ENCODE measurements at regions not wholly inside any gene's neighbourhood (a gene's known extent, or its start where the extent isn't known, plus 50 kb on each side); places are given as distances from the start of the nearest gene placed in this dataset.
"Not testable (repeated sequence)": the region's sequence is repeated elsewhere in the genome, so short reads cannot be mapped to it uniquely, and the experiment has no call there.

DNA sequence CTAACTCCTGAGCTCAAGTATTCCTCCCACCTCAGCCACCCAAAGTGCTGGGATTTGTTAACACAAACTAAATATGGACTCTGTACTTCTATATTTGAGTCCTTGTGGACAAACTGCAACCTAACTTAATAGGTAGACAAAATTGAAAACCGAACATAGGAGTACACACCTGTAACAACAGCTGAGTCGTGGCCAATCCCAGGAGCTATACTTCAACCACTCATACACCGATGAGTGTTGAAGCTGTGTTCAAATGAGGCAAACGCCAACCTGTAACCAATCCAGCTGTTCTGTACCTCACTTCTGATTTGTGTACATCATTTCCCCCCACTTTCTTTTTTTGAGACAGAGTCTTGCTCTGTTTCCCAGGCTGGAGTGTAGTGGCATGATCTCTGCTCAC, 471.5 kb upstream of the C16orf82 start:
- no peak for DNase-seq (ENCODE audit: low read depth, low spot score)
- no peak for TF ChIP-seq CTCF (IDR thresholded peaks at IDR 0.05; ENCODE audit: low read depth, low read length)
- Histone ChIP-seq H3K27ac (ENCODE audit: low read depth, low read length) (no peak overlapping the region), H3K9me3 (ENCODE audit: control insufficient read depth, insufficient read depth, low read length) (peaks cover 8% of the 10 kb centered on the region), H3K27me3 (ENCODE audit: control insufficient read depth, insufficient read depth, low read length) (no peaks in the 10 kb centered on the region), H3K4me3 (ENCODE audit: low read depth, low read length) (no peak overlapping the region)
- ChIA-PET CTCF (no interaction called here), POLR2A (no interaction called here)

DNA sequence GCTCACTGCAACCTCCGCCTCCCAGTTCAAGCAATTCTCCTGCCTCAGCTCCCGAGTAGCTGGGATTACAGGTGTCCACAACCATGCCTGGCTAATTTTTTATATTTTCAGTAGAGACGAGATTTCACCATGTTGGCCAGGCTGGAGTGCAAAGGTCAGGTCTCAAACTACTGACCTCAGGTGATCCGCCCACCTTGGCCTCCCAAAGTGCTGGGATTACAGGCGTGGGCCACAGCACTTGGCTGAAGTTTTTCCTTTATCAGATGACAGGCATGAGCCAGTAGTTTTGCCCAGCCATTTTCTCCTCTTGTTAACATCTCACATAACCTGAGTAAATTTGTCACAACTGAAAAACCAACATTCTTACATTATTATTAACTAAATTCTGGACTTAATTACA, 470.7 kb upstream of the C16orf82 start:
- peaks cover 12% of the 10 kb centered on the region for H3K9me3 ChIP-seq (ENCODE audit: control insufficient read depth, insufficient read depth, low read length)
- DNase-seq (ENCODE audit: low read depth, low spot score); H3K4me3 ChIP-seq (ENCODE audit: low read depth, low read length); POLR2A ChIA-PET; CTCF ChIA-PET; H3K27ac ChIP-seq (ENCODE audit: low read depth, low read length); H3K27me3 ChIP-seq (ENCODE audit: control insufficient read depth, insufficient read depth, low read length): not testable (repeated sequence)

DNA sequence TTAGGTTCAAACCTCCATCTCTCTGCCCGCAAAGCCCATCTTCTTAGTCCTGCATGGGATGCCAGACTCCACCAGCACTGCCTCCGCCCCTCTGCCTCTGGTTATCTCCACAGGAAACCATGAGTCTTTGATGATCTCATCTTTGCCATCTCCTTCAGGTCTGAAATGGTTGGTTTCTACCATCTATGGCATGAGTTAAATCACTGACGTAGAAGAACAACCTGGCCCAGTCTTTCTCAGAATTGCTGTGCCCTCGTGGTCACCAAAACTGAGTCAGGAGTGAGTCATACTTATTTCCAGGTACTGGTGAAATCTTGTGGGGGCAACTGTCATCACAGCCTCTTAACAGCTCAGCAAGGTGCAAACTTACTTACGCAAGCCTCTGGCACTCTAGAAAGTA, 468.7 kb upstream of the C16orf82 start:
- ChIA-PET CTCF (no interaction called here), POLR2A (no interaction called here)
- H3K27ac ChIP-seq (ENCODE audit: low read depth, low read length), result no peak overlapping the region
- no peak overlapping the region for H3K4me3 ChIP-seq (ENCODE audit: low read depth, low read length)
- no peak for DNase-seq (ENCODE audit: low read depth, low spot score)
- TF ChIP-seq CTCF (IDR thresholded peaks at IDR 0.05; ENCODE audit: low read depth, low read length), result no peak
- H3K27me3 ChIP-seq (ENCODE audit: control insufficient read depth, insufficient read depth, low read length), result no peaks in the 10 kb centered on the region
- H3K9me3 ChIP-seq (ENCODE audit: control insufficient read depth, insufficient read depth, low read length), result peaks cover 12% of the 10 kb centered on the region

DNA sequence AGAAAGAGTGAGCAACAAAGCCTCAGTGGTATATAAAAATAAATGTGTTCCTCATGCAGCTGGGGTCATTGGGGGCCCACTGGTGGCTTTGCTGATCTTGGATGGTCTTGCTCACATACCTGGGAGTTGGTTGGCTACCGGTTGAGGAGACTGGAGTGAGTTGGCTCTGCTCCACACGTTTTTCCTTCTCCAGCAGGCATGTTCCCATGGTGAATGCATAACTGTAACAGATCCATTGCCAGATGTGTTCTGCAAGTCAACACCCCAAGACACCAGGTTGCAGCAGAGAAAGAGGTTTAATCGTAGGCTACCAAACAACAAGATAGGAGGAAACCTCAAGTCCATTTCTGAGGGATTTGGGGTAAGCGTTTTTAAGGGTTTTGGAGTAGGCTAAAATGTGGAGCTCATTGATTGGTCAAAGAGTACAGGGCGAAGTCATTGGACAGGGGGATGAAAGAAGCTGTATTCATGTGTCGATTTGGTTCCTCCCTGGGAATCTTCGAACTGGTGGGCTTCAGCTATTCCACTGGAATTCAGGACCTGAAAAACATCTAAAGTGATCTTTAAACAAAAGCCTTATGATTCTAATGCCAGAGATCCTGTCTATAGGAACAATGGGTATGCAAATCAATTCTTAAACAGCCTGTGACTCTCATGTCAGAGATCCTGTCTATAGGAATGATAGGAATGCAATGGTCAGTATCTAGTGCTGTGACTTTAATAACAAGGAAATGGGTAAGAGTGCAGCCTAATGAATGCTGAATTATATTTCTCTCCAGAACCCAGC, 467.5 kb upstream of the C16orf82 start:
- no peaks in the 10 kb centered on the region for H3K27me3 ChIP-seq (ENCODE audit: control insufficient read depth, insufficient read depth, low read length)
- POLR2A ChIA-PET, result no interaction called here
- DNase-seq (ENCODE audit: low read depth, low spot score), result no peak

GRCh38 chr16:26599785-26600104, 467.0 kb upstream of the C16orf82 start:
- POLR2A ChIA-PET, result no interaction called here

More for the DNA sequence above, 467.5 kb upstream of the C16orf82 start:
- TF ChIP-seq CTCF (IDR thresholded peaks at IDR 0.05; ENCODE audit: low read depth, low read length), result no peak
- Histone ChIP-seq H3K4me3 (ENCODE audit: low read depth, low read length) (no peak overlapping the region), H3K27ac (ENCODE audit: low read depth, low read length) (no peak overlapping the region), H3K9me3 (ENCODE audit: control insufficient read depth, insufficient read depth, low read length) (peaks cover 12% of the 10 kb centered on the region)
- CTCF ChIA-PET, result no interaction called here

More at GRCh38 chr16:26599785-26600104, 467.0 kb upstream of the C16orf82 start:
- H3K27ac ChIP-seq (ENCODE audit: low read depth, low read length), result no peak overlapping the region
- CTCF ChIA-PET, result no interaction called here
- no peak overlapping the region for H3K4me3 ChIP-seq (ENCODE audit: low read depth, low read length)
- DNase-seq (ENCODE audit: low read depth, low spot score), result no peak
- peaks cover 12% of the 10 kb centered on the region for H3K9me3 ChIP-seq (ENCODE audit: control insufficient read depth, insufficient read depth, low read length)
- no peaks in the 10 kb centered on the region for H3K27me3 ChIP-seq (ENCODE audit: control insufficient read depth, insufficient read depth, low read length)
- no peak for TF ChIP-seq CTCF (IDR thresholded peaks at IDR 0.05; ENCODE audit: low read depth, low read length)
